Lower leg skin (tissue), 4 donors: ENCODE measurements at regions not wholly inside any gene's neighbourhood (a gene's known extent, or its start where the extent isn't known, plus 50 kb on each side); places are given as distances from the start of the nearest gene placed in this dataset.

Source experiments
- DNase-seq, 2 donors: peaks; one replicate each; pipeline ENCODE4 v3.0.0-alpha.2; 2019; ENCODE audit warnings: low spot score in 2 of 2
- H3K4me3 ChIP-seq: fragments of 200-600 bp; sonication (generic); 2 replicates; pipeline ENCODE4 v1.5.1; 2017; ENCODE audit warnings: mild to moderate bottlenecking, low read depth; ENCODE audit not compliant: poor library complexity, severe bottlenecking
- CTCF ChIP-seq, 3 donors: fragments of 450-650 bp; IDR thresholded peaks; one replicate each; pipeline ENCODE4 v1.5.1; 2016; ENCODE audit warnings: antibody characterized with exemption in 3 of 3, mild to moderate bottlenecking in 3 of 3, moderate library complexity in 2 of 3
- POLR2A ChIP-seq, 2 donors: fragments of 450-650 bp; IDR thresholded peaks; one replicate each; pipeline ENCODE4 v1.6.1; 2016 to 2017; ENCODE audit warnings: antibody characterized with exemption in 2 of 2, mild to moderate bottlenecking in 1 of 2, moderate library complexity in 1 of 2
- WGBS, 2 donors: methylation state at CpG; one replicate each; pipeline ENCODE4 v1.1.5; 2018; 5-methylcytosine and 5-hydroxymethylcytosine counted together
- intact Hi-C: fragments of 100-400 bp; cut with DNase I; formaldehyde crosslinking; loops from one replicate; pipeline ENCODE4 v1.15.0; 2023; ENCODE audit warnings: low total_unique reads

GRCh38 chr4:137961051-137961438, 281.1 kb downstream of the SLC7A11 start:
- no peak overlapping the region for H3K4me3 ChIP-seq
- intact Hi-C loops, result no loop called here
- TF ChIP-seq POLR2A (IDR thresholded peaks at IDR 0.05) (no peak), CTCF (IDR thresholded peaks at IDR 0.05) (no peak)
- peak in 1 of 2 donors; percentile 55 for DNase-seq

GRCh38 chr4:137960371-137961050, 281.6 kb downstream of the SLC7A11 start:
- TF ChIP-seq POLR2A (IDR thresholded peaks at IDR 0.05), result no peak
- no peak for TF ChIP-seq CTCF (IDR thresholded peaks at IDR 0.05)
- H3K4me3 ChIP-seq, result no peak overlapping the region
- intact Hi-C loops, result no loop called here
- 25 to 28% methylated on average over 3 of the region's 3 CpGs for WGBS, 2 donors
- DNase-seq, result no peak

GRCh38 chr4:137957806-137958205, 284.3 kb downstream of the SLC7A11 start:
- TF ChIP-seq POLR2A (IDR thresholded peaks at IDR 0.05) (no peak), CTCF (IDR thresholded peaks at IDR 0.05) (no peak)
- no peak for DNase-seq
- intact Hi-C loops, result no loop called here
- no peak overlapping the region for H3K4me3 ChIP-seq
- WGBS, 2 donors, result 85 to 87% methylated on average over 3 of the region's 3 CpGs

GRCh38 chr4:137956256-137956655, 285.9 kb downstream of the SLC7A11 start:
- 92 to 94% methylated on average over 2 of the region's 2 CpGs for WGBS, 2 donors
- intact Hi-C loops, result no loop called here

GRCh38 chr4:137955595-137955994, 286.6 kb downstream of the SLC7A11 start:
- no peak overlapping the region for H3K4me3 ChIP-seq
- WGBS, 2 donors, result 80 to 89% methylated on average over 1 of the region's 1 CpG
- intact Hi-C loops, result no loop called here
- no peak for TF ChIP-seq CTCF (IDR thresholded peaks at IDR 0.05)
- no peak for TF ChIP-seq POLR2A (IDR thresholded peaks at IDR 0.05)
- DNase-seq, result no peak

More at GRCh38 chr4:137956256-137956655, 285.9 kb downstream of the SLC7A11 start:
- H3K4me3 ChIP-seq, result no peak overlapping the region
- TF ChIP-seq POLR2A (IDR thresholded peaks at IDR 0.05), result no peak
- no peak for TF ChIP-seq CTCF (IDR thresholded peaks at IDR 0.05)
- DNase-seq, result no peak

- no peak for TF ChIP-seq POLR2A (IDR thresholded peaks at IDR 0.05)
- no peak for TF ChIP-seq CTCF (IDR thresholded peaks at IDR 0.05)
- intact Hi-C loops, result no loop called here
- no peak for DNase-seq
- no peak overlapping the region for H3K4me3 ChIP-seq
- 64 to 75% methylated on average over 2 of the region's 2 CpGs for WGBS, 2 donors
These were observed 290.0 kb downstream of the SLC7A11 start for GRCh38 chr4:137952116-137952515.
